GM21825 (cell line): ENCODE measurements at regions not wholly inside any gene's neighbourhood (a gene's known extent, or its start where the extent isn't known, plus 50 kb on each side); places are given as distances from the start of the nearest gene placed in this dataset.

Experiments
- ATAC-seq: cut with Tn5 transposase; IDR thresholded peaks from one replicate; pipeline ENCODE4 v1.9.1; 2021; ENCODE audit warnings: mild to moderate bottlenecking, moderate library complexity; ENCODE audit not compliant: unreplicated experiment

DNA sequence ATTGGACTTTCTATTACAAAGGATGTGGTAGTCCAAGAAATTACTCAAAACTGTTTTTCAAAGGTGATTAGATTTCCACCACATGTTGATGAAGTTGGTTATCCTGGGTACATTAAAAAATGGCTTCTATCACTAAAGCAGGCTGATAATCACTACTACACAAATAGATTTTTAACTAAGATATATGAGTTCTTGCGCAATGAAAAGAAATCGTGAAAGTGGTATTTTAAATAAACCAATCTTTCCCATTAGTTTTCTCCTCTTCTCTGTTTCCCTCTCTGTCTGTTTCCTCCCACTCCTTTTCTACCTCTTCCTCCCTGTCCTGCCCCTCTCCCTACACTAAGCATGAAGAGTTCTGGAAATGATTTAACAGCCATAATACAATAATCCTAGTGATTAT lies 487.9 kb upstream of the CITED2 start:
- ATAC-seq: no peak

DNA sequence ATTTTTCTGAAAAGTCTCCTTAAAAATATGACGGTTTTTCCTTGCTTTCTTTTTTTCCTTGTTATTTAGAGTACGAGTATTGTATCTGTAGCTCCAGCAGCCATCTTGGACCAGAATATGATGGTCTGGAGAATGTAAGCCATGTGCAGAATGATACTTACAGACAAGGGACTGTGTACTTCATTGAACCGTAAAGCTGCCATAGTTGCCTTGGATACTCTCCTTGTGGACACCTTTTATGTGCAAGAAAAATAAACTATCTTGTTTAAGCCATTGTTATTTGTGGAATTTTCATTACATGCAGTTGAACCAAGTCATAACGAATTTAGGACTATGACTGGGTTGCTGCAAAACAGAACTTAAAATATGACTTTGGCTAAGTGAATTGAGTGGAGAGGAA lies 485.8 kb upstream of the CITED2 start:
- ATAC-seq: no peak

DNA sequence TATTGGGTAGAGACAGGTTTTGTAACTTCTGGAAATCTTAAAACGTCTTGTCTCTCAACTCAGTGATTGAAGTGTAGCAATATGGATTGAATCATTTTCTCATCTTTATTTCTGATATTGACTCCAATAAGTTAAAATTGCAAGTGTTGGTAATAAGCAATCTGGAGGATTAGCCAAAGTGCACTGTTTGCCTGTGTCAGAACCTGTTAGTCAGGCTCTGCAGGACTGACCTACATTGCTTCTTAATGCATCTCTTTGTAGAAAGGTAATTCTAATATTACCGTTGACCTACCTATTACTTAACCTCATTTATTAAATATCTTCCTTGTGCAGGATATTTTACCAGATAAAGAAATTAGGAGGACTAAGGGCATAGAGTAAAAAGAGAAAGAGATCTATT lies 484.0 kb upstream of the CITED2 start:
- no peak for ATAC-seq

DNA sequence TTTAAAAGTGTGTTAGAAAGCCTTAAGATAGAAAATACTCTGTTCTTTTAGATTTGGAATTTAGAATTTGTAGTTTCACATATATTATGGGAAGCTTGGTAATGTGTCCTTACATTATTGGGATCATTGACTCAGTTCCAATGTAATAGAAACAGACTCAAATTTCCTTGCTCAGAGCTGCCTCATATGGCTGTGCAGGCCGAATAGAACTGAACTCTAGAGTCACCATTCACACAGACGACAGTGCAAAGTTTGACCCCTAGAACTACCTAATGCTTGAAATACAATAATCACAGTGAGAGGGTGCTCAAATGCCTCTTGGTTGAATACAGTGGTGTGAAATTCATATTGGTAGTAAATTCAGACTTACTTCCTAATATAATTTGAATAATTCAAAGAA lies 482.7 kb upstream of the CITED2 start:
- ATAC-seq: no peak

DNA sequence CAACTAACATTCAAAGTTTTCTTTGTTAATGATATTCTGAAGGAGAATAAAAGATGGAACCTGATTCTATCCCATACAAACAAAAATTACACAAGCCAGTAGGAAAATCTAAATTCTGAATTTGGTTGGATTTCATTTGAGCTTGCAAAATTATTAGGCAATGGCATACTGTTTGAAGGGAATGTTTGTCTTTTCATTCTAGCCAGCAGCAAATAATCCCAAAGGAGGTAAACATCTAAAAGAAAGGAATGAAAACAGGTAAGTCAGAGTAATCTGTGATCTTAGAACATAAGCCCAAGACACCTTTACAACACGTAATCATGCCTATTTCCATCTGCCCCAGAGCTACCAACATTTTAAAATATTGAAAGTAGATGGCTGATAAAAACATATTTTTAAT lies 482.1 kb upstream of the CITED2 start:
- ATAC-seq: no peak

DNA sequence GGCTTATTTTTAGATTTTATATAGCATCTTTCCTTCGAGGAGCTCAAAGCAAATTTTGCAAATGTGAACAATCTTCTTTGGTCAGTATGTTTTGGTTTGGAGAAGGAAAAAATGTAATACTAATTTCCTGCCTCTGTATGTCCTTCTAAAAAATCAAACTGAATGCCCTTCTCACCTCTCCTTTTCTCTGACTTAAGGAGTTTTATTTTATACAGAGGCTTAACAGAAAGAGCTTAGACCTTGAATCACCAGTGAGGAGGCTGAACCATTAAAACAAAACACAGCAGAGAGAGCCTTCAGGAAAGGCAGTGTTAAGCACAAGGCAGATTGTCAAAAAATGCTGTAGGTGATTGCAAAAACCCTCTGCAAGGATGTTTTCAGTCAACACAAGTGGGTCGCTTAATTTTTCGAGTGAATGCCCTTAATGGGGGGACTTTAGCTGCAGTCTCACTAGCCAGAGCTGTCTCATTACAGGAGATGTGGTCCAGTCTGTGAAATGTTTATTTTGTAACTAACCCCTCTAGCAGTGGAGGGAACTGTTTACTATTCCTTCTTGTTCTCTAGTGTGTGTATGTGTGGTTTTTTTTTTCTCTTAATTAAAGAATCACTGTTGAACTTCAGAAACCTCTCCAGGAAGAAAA lies 481.3 kb upstream of the CITED2 start:
- ATAC-seq: no peak

DNA sequence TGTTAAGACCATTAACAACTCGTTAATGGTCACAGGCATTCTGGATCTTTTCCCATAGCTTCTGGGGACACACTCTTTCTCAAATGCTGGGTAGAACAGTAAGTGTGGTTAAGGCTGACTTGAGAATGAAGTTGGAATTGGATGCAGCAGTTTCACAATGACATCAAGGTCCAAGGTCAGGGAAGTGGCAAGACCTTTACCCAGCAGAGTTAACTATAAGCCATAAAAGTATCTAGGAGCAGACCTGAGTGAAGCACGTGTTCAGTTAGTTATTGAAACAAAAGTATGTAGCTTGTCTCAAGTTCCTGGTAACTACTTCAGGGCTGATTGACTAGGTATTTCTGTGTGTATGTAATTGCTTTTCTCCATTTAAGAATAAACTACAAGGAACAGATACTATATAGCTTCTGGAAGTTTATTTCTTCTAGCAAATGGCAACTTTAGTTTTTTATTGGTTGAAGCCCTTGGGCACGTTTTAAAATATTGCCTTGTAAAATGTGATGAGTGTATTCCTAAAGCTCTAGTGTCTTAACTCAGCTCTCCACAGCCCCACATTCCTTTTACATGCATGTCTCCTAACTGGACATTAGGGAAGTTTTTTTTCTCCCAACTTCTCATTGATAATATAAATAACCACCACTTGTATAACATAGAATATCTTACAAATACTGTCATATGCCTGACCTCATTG lies 479.0 kb upstream of the CITED2 start:
- ATAC-seq: no peak

DNA sequence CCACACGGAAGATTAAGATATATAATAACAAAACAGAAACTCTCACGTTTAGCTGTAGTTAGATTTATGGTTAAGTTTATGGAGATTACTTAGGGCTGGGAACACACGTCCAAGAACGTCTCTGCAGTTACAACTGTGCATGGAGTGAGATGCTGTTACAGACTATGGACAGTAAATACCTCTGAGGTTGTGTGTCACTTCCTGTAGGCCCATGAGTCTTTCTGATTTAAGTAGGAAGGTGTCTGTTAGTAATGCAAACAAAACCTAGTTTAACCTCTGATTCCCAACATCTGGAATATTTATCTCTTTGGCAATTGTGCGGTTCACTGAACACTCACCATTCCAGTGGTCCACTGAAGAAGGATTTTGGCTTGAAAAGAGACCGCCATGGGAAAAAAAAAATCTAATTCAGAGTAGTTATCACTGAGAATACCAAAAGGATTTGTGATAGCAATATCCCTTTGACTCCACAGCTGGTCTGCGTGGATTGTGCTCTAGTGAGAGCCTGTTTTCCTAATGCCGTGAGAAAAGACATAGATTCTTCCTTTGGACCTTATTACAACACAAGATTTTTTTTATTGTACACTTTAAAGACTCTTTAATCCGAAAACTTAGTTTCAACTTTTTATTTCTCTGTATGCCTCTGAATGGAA lies 478.2 kb upstream of the CITED2 start:
- ATAC-seq: no peak

DNA sequence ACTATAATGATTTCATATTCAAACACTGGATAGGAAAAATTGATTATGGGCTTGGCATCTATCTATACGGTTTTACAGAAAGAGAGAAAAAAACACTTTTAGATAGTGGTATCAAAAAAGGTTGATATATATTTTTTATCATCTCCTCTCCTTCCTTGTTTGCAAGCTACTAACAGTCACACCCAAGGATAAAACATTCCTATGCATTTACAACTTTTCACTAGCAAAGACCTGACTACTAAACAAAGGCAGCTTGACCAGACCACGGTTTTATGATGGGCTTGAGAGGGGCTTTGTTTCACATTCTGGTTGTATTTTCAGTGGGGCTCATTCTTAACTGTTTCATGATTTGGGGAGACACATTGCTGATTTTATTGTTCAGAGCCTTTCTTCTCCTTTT lies 477.6 kb upstream of the CITED2 start:
- ATAC-seq: no peak

DNA sequence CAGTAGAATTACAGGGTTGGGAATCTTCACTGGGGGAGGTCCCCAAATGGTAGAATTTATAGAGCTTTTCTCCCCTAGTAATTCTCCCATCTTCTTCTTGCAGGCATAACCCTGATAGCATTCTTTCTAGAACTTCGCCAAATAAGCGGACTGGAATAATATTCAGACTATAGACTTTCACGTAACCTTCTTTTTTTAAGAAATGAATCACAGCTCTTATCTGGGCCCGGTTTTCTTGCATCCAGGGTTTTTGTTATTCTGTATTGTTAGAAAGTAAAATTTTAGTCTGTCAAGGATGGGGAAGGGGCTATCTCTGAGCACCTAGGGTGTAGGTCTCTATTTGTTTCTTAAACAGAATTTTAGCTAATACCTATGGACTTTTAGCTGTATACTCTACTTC lies 476.8 kb upstream of the CITED2 start:
- no peak for ATAC-seq

DNA sequence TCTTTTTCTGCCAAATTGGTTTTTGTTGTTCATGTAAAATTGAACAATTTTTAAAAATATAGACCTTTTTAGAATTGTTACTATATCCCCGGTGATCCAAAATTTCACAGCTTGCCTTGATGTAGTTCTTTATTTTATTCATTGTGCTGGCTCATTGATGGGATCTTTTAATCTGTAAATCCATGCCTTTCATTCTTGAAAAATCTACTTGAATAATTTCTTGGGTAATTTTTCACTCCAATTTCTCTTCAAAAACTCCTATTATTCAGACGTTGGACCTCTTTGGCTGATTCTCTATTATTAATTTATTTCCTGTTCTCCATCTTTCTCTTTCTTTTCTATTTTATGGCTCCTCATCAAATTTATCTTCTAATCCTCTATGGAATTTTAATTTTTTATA lies 476.1 kb upstream of the CITED2 start:
- ATAC-seq: no peak

DNA sequence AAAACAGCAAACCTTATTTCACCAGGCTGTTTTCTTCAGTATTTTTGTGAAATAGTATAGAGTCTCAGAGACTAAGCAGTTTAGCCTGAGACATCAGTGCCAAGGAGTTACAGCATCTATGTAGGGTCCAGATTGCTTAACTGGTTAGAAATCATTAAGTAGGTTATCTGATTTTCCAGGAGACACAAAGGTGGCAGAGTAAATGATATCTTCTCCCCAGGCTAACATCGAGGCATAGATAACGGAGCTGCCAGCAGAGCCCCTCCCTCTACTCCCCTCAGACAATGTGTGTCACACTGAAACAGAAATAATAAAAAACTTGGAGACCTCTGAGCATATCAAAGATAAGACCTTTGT lies 473.0 kb upstream of the CITED2 start:
- ATAC-seq: no peak

DNA sequence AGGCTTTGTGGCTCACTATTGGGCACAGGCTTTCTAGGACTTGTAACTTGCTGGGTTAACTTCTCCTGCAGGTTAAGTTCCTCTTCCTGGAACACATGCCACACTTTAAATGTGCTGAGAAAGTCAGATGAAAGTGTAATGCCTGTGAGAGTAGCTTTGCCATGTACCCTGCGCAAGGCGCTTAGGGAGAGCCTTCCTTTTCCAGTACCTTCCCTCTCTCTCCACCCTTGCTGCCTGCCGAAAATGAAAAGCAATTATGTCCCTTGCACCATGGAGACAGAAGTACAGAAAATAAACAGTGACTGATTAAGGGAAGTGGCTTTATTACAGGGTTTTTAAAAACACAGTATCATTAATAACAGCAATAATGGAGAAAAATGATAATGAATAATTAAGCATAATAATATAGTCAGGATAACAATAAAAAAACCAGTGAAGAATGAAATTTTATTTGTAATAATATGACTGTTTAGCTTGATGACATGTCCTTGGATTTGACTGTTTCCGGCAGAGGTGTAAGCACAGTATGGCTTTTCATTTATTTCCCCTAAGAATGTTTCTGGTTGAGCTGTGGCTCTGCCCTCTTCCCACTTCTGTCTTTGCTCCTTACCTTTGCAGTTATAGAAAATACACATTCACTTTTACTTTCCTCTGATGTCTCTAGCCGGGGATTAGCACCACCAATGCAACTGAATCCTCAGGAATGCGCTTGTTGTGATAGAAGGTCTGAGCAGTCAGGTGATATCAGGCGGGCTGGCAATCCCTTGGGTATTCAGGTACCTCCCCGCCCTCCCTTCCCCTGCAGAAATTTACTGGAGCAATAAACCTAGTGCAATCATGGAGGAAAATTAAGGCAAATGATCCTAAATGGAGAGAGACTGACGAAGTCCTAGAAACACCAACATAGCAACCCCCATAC lies 472.3 kb upstream of the CITED2 start:
- no peak for ATAC-seq

DNA sequence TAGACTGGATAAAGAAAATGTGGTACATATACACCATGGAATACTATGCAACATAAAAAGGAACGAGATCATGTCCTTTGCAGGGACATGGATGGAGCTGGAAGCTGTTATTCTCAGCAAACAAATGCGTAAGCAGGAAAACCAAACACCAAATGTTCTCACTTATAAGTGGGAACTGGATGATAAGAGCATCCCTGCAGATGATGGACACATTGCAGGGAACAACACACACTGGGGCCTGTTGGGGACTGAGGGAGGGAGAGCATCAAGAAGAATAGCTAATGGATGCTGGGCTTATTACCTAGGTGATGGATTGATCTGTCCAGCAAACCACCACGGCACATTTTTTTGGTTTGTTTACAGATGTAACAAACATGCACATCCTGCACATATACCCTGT lies 470.5 kb upstream of the CITED2 start:
- no peak for ATAC-seq

DNA sequence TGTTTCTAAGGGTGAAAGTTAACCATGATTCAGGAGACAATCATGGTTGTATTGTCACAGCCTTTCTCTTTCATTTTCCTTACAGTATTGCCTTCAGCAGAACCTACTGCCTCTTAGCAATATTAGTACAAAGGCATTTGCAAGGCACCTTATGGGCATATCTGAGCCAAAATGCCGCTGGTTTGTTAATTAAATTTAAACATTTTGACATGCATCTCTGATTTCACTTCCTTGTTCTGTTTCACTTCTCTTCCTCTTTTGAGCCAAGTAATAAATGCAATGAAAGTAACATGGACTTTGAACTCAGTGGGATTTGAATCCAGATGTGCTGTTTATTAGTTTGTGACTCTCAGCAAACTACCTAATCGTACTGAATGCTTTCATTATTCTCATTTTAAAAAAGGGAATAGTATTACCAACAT lies 467.4 kb upstream of the CITED2 start:
- ATAC-seq: peak; percentile 82

DNA sequence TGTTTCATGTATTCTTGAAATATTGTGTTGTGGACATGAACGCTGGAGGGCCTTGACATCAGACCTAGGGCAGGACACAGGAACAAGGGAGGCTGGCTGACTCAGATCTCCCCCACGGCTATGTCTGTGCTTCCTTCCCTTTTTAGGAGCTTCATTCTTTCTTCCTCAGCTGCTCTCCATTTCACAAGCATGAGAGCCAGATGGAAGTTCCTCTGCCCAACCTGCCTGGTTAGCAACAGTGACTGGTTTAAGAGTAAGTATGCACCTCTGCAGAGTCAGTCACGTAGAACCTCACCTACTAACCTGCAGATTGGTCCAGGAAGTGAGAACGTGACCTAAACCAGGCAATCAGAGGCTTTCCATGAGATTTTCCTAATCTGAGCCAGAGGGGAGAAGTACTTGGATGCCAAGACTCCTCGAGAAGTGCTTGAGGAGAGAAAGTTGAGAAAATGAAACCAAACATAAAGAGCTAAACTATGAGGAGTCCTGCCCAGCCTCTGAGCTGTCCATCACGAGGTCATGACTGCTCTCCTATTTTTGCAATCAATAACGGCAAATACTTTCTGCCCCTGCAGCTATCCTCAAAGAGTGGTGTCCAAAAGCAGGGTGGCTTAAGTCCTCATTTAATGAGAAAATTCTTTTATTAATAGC lies 465.2 kb upstream of the CITED2 start:
- ATAC-seq: no peak

DNA sequence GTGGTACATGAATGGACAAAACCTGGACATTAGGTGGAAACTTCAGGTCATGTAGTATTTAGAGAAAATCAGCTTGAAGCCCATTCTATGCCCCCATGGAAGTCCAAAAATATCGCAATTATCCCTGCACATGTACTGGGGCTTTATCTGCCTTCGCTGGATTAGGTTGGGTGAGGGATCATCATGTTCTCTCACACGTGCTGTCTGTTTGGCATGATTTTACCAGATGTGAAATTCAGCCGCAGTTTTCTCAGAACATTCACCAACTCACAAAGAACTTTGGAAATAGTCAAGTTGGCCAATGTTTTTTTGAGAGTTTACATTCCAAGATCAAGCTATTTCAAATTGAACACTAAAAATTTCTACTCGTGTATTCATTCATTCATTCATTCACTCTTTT lies 459.8 kb upstream of the CITED2 start:
- ATAC-seq: no peak

DNA sequence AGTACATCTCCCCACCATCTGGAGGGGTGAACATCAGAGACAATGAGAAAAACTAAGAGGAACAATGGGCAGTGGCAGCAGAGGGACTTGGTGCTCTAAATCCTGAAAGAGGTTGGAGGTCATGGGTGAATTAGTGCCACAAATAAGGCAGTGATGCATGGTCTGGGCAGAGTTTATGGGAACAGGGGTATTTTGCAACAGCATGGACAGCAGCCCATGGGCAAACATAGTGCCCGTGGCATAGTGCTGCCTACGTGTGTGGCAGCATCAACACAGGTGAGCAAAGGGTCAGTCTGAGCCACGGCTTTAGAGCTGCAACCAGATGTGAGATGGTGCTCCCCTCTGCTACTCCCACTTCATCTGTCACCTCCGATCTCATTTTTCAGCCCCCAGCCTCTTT lies 459.1 kb upstream of the CITED2 start:
- ATAC-seq: no peak

DNA sequence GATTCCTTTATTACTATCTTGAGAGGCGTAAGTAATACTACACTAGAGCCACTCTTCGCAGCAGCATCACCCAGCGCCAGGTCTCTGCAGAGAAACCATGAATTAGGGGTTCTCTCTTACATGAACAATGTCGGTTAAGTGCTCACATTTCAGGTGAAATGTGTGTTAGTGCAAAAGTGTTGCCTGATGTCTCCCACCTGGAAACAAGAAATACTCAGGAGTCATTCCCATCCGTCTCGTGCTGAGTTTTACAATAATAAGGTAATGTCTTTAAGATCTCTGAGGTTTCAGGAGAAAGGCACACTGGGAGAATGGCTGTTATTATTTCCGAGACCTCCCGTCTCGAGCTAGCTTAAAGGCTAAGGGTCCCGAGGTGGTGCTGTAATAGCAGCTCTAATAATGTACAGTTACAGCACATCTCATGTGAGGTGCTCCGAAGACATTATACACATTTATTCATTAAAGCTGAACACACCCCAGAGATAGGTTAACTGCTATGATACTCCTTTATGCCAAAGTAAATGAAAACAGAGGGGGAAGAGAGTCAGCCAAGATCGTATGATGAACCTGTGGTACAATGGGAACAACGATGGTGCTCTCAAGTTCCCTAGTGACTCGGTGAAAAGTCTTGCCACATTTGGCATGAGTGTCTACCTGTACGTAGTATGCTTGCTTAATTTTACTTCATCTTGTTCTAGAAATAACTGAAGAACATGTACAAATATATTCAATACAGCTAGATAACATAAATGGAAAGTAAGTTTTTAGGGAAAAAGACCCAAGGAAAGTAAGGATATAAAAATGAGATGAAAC lies 458.3 kb upstream of the CITED2 start:
- ATAC-seq: no peak

DNA sequence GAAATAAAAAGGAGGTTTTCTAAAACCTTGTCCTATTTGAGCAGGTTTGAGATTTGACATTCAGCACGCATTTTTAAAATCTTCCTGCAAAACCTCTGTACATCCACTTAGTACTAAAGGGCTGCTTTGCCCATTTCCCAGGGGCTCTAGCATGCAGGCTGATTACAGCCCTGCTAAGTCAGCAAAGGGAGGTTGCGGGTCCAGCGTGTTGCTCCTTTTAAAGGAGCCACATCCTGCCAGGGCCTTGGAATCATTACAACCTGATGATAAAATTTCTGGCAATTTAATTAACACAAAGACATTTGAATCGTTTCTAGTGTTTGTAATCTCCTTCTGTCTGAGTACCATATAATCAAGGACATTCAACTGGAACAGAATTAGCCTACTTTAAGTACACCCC lies 455.1 kb upstream of the CITED2 start:
- ATAC-seq: no peak
